Endodermal cell (in vitro differentiated cells): ENCODE measurements at regions not wholly inside any gene's neighbourhood (a gene's known extent, or its start where the extent isn't known, plus 50 kb on each side); places are given as distances from the start of the nearest gene placed in this dataset.

ENCODE experiments used
- DNase-seq: peaks from one replicate; pipeline ENCODE4 v3.0.0-alpha.2; 2017
- H3K27ac ChIP-seq: 2 replicates; pipeline ENCODE4 v1.5.1; 2013; ENCODE audit warnings: mild to moderate bottlenecking, low read depth, low read length, moderate library complexity
- H3K27me3 ChIP-seq: 2 replicates; pipeline ENCODE4 v1.6.1; 2013; ENCODE audit warnings: mild to moderate bottlenecking, low read length, moderate library complexity; ENCODE audit not compliant: insufficient read depth, control insufficient read depth, poor library complexity, severe bottlenecking
- H3K36me3 ChIP-seq: 2 replicates; pipeline ENCODE4 v1.7.0; 2013; ENCODE audit warnings: mild to moderate bottlenecking, low read length, moderate library complexity; ENCODE audit not compliant: control insufficient read depth, insufficient read depth
- H3K4me1 ChIP-seq: one replicate; pipeline ENCODE4 v1.7.0; 2013; ENCODE audit warnings: low read length; ENCODE audit not compliant: control insufficient read depth, insufficient read depth
- H3K4me3 ChIP-seq: 2 replicates; pipeline ENCODE4 v1.5.1; 2013; ENCODE audit warnings: mild to moderate bottlenecking, low read length, moderate library complexity
- H3K9ac ChIP-seq: 2 replicates; pipeline ENCODE4 v1.6.1; 2013; ENCODE audit warnings: mild to moderate bottlenecking, low read length, moderate library complexity; ENCODE audit not compliant: poor library complexity, severe bottlenecking; ENCODE audit errors: extremely low read depth
- H3K9me3 ChIP-seq: 2 replicates; pipeline ENCODE4 v1.6.1; 2013; ENCODE audit warnings: mild to moderate bottlenecking, low read length, moderate library complexity; ENCODE audit not compliant: control insufficient read depth
- H3K27ac Mint-ChIP-seq: 2 replicates; pipeline ENCODE4 v1.8.0; 2020; ENCODE audit warnings: mixed read lengths
- H3K27me3 Mint-ChIP-seq: 2 replicates; pipeline ENCODE4 v1.8.0; 2021; ENCODE audit warnings: mild to moderate bottlenecking, mixed read lengths; ENCODE audit not compliant: insufficient read depth
- H3K36me3 Mint-ChIP-seq: 2 replicates; pipeline ENCODE4 v1.8.0; 2020; ENCODE audit warnings: low read depth, mixed read lengths
- H3K4me1 Mint-ChIP-seq: 2 replicates; pipeline ENCODE4 v1.8.0; 2020; ENCODE audit warnings: mixed read lengths
- H3K4me3 Mint-ChIP-seq: 2 replicates; pipeline ENCODE4 v1.8.0; 2020; ENCODE audit warnings: mild to moderate bottlenecking, moderate library complexity, mixed read lengths
- H3K9me3 Mint-ChIP-seq: 2 replicates; pipeline ENCODE4 v1.8.0; 2020; ENCODE audit warnings: mild to moderate bottlenecking, mixed read lengths
- WGBS, 2 experiments: methylation state at CpG; one replicate each; pipeline versions ENCODE4 v1.1.5 to v1.1.7; 2013; ENCODE audit warnings: missing lambda C conversion rate in 2 of 2, mixed read lengths in 1 of 2; ENCODE audit not compliant: insufficient coverage in 1 of 2, insufficient read length in 1 of 2; 5-methylcytosine and 5-hydroxymethylcytosine counted together
- TF ChIP-seq, protein P1 (sequence below): fragments of 200-600 bp; sonication (generic); conservative IDR thresholded peaks from 2 replicates; pipeline ENCODE4 v1.5.0; 2021; ENCODE audit warnings: antibody characterized with exemption, mild to moderate bottlenecking

DNA sequence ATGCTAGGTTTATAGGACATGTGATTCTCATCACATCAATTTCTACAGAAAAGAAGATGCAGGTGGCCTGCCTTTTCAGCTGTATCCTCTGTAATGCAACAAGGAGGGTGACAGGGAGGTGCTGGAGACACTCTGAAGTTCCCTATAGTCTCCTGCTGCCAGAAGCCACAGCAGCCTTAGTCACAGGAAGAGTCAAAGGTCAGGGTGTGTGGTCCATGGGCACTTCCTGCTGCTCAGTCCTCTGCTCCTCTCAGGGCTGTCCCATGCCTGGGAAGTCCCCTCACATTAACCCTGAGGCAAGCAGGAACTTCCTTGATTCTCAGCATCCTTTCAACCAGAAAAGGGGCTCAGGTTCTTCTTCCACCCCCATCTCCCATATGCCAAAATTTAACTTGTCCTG, 144.8 kb upstream of the FOXA2 start:
- no peaks in the 10 kb centered on the region for H3K27me3 ChIP-seq
- TF ChIP-seq, protein P1, sequence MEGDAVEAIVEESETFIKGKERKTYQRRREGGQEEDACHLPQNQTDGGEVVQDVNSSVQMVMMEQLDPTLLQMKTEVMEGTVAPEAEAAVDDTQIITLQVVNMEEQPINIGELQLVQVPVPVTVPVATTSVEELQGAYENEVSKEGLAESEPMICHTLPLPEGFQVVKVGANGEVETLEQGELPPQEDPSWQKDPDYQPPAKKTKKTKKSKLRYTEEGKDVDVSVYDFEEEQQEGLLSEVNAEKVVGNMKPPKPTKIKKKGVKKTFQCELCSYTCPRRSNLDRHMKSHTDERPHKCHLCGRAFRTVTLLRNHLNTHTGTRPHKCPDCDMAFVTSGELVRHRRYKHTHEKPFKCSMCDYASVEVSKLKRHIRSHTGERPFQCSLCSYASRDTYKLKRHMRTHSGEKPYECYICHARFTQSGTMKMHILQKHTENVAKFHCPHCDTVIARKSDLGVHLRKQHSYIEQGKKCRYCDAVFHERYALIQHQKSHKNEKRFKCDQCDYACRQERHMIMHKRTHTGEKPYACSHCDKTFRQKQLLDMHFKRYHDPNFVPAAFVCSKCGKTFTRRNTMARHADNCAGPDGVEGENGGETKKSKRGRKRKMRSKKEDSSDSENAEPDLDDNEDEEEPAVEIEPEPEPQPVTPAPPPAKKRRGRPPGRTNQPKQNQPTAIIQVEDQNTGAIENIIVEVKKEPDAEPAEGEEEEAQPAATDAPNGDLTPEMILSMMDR, result no peak
- Mint-ChIP-seq H3K27ac (no peak overlapping the region), H3K36me3 (no peaks in the 10 kb centered on the region), H3K4me3 (no peak overlapping the region), H3K9me3 (peaks cover 7% of the 10 kb centered on the region), H3K27me3 (peaks cover 4% of the 10 kb centered on the region), H3K4me1 (peaks cover 7% of the 10 kb centered on the region)
- H3K9me3 ChIP-seq, result no peaks in the 10 kb centered on the region
- no peak overlapping the region for H3K4me3 ChIP-seq
- DNase-seq, result no peak
- no peaks in the 10 kb centered on the region for H3K4me1 ChIP-seq
- no peak overlapping the region for H3K9ac ChIP-seq
- H3K27ac ChIP-seq, result no peak overlapping the region
- H3K36me3 ChIP-seq, result no peaks in the 10 kb centered on the region

DNA sequence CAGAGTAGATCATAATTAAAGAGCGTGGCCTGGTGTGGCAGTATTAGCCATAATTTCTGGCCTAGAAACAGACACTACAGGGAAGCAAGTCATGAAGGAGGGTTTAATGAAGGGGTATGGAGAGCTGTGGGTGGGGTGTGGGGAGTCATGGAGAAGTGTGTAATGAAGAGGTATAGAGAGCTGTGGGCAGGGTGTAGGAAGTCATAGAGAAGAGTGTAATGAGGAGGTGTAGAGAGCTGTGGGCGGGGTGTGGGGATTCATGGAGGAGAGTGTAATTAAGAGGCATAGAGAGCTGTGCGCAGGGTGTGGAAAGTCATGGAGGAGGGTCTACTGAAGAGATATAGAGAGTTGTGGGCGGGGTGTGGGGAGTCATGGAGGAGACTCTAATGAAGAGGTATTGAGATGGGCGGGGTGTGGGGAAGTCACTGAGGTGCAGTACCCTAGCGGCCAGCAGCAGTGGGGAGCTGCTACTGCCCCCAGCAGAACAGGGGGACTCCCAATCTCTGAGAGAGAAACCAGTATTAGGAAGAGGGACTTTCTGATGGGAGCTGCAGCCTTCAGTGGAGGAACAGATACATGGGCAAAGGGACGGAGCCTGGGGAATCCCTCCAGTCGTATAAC, 145.4 kb upstream of the FOXA2 start:
- Mint-ChIP-seq H3K9me3 (peaks cover 13% of the 10 kb centered on the region), H3K4me3 (no peak overlapping the region), H3K27ac (no peak overlapping the region), H3K27me3 (peaks cover 4% of the 10 kb centered on the region), H3K4me1 (peaks cover 7% of the 10 kb centered on the region), H3K36me3 (no peaks in the 10 kb centered on the region)
- Histone ChIP-seq H3K36me3 (no peaks in the 10 kb centered on the region), H3K27me3 (no peaks in the 10 kb centered on the region), H3K9ac (no peak overlapping the region), H3K4me3 (no peak overlapping the region), H3K4me1 (no peaks in the 10 kb centered on the region), H3K9me3 (peaks cover 4% of the 10 kb centered on the region), H3K27ac (no peak overlapping the region)
- 90 to 97% methylated on average over 8 of the region's 8 CpGs for WGBS, 2 experiments
- TF ChIP-seq, protein P1, result no peak
- no peak for DNase-seq

DNA sequence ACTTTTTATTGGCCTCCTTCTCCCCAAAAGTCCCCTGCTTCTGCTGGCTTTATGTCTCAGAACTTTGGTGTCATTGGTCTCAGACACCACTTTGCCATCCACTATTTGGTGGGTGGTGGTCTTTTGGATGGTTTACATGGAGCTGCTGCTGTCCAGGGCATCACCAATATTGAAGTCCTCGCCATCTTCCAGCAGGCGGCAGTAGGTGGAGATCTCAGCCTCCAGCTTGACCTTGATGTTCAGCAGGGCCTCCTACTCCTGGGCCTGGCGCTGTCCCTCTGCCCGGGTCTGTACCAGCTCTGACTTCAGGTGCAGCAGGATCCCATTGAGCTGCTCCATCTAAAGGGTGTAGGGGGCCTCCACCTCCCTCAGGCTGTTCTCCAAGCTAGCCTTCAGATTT, 148.4 kb upstream of the FOXA2 start:
- Mint-ChIP-seq H3K4me1 (peaks cover 7% of the 10 kb centered on the region), H3K27me3 (peaks cover 17% of the 10 kb centered on the region), H3K27ac (no peak overlapping the region), H3K36me3 (no peaks in the 10 kb centered on the region), H3K4me3 (no peak overlapping the region), H3K9me3 (peaks cover 13% of the 10 kb centered on the region)
- 88 to 93% methylated on average over 2 to 4 of the region's 4 CpGs for WGBS, 2 experiments
- peaks cover 8% of the 10 kb centered on the region for H3K9me3 ChIP-seq
- peak; percentile 57 for DNase-seq
- TF ChIP-seq, protein P1, result peak; percentile 52
- no peaks in the 10 kb centered on the region for H3K4me1 ChIP-seq
- no peaks in the 10 kb centered on the region for H3K36me3 ChIP-seq
- no peak overlapping the region for H3K4me3 ChIP-seq
- no peaks in the 10 kb centered on the region for H3K27me3 ChIP-seq
- H3K9ac ChIP-seq, result no peak overlapping the region
- H3K27ac ChIP-seq, result no peak overlapping the region
